ENCODE measurements at regions not wholly inside any gene's neighbourhood (a gene's known extent, or its start where the extent isn't known, plus 50 kb on each side); places are given as distances from the start of the nearest gene placed in this dataset.

DNA sequence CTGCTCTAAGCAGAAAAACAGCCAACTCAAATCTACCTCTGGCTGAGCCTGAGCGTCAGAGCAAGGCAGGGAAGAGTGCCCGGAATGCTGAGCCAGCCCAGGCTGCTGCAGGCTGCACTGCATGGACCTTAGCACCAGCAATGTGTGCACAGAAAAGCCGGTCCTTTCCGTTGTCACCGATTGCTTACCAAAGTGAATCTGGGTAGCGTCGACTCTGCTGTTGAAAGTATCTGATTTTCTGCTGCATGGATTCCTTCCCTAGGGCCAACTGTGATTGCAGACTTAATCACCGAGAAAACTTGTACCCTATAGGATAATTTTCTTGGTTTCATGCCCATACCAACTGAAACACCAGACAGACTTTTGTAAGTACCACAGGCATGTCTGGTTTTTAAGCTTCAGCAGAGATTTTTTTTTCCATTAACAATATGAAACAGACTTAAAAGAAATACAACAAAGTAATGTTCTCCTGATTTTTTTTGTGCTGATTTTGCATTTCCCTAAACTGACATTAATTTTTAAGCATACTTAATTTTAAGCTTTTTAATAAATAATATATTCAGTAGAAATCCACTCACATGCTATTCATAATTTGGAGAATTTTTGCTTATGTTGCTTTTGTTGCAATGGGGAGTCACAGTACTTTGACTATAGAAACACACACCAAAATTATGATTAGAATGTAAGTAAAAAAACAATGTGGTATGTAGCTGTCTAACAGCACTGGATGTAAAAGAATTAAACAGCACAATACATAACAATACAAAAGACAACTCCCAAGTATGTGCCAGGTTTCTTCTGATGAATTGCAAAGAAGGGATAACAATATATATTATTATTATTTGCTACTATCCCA lies 218.0 kb downstream of the THBS2 start:
- no peaks in the 10 kb centered on the region for H3K27me3 ChIP-seq (ENCODE audit: control insufficient read depth in 2 of 2, insufficient read depth in 1 of 2, low read length in 1 of 2)
- H3K9me3 ChIP-seq (ENCODE audit: control insufficient read depth in 2 of 2, insufficient read depth in 1 of 2, low read length in 1 of 2) = peaks cover 0 to 12% of the 10 kb centered on the region in 2 donors
- no peak for DNase-seq (ENCODE audit: low read depth in 6 of 9, low spot score in 9 of 9)
- H3K4me3 ChIP-seq (ENCODE audit: low read length in 2 of 2) = no peak overlapping the region
- WGBS = 90% methylated on average over 8 of the region's 8 CpGs
- no peaks in the 10 kb centered on the region for H3K36me3 ChIP-seq (ENCODE audit: control insufficient read depth in 2 of 2, insufficient read depth in 2 of 2, low read length in 1 of 2)
- no peak overlapping the region for H3K27ac ChIP-seq (ENCODE audit: low read depth in 1 of 2, low read length in 1 of 2)
- no peaks in the 10 kb centered on the region for H3K4me1 ChIP-seq (ENCODE audit: control insufficient read depth in 2 of 2, insufficient read depth in 2 of 2, low read length in 2 of 2)

DNA sequence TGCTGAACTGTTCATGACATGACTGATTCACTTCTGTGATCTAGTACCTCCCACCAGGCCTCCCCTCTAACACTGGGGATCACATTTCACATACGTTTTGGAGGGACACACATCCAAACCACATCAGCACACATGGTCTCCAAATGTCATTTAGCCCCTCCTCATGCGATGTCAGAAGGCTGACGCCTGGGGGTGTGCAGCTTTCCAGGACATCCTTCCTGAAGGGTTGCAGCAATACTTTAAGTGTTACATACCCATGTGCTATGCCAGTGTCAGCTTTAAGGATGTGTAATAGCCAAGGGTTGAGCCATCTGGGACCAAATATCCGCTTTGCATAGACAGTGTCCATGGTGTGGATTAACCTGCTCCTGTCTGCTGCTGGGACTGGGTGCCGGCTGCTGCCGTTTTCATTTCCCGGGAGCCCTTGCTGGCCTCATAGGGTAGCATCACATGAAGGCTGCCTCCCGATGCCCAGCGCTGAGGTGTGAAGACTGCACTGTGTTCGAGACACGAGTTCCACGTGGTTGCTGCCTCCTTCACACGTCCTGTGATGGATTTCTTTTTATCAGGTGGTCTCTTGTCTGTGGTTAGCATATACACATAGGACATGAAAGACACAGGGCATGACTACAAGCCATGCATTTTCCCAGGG lies 219.0 kb downstream of the THBS2 start:
- WGBS = 93% methylated on average over 13 of the region's 13 CpGs
- no peaks in the 10 kb centered on the region for H3K36me3 ChIP-seq (ENCODE audit: control insufficient read depth in 2 of 2, insufficient read depth in 2 of 2, low read length in 1 of 2)
- no peaks in the 10 kb centered on the region for H3K27me3 ChIP-seq (ENCODE audit: control insufficient read depth in 2 of 2, insufficient read depth in 1 of 2, low read length in 1 of 2)
- H3K27ac ChIP-seq (ENCODE audit: low read depth in 1 of 2, low read length in 1 of 2) = no peak overlapping the region
- H3K4me3 ChIP-seq (ENCODE audit: low read length in 2 of 2) = no peak overlapping the region
- peaks cover 0 to 12% of the 10 kb centered on the region in 2 donors for H3K9me3 ChIP-seq (ENCODE audit: control insufficient read depth in 2 of 2, insufficient read depth in 1 of 2, low read length in 1 of 2)
- DNase-seq (ENCODE audit: low read depth in 6 of 9, low spot score in 9 of 9) = no peak
- no peaks in the 10 kb centered on the region for H3K4me1 ChIP-seq (ENCODE audit: control insufficient read depth in 2 of 2, insufficient read depth in 2 of 2, low read length in 2 of 2)

DNA sequence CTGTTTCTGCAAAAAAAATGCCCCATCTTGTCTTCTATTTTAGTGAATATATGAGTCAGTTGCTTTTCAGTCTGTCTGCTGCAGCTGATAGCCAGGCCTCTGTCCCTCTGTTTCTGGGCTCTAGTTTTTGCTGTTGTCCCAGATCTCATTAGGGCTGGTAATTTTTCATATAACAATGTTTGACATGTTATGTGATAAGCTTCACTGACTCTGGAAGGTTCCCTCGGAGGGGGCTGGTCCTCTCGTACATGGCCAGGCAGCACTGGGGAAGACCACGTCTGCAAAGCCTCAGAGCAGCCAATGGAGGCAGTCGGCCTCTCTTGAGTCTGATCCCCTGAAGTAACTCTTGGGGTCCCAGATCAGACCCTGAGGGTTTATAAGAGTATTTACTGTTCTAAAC lies 223.8 kb downstream of the THBS2 start:
- DNase-seq (ENCODE audit: low read depth in 6 of 9, low spot score in 9 of 9) = no peak
- Histone ChIP-seq H3K27ac (ENCODE audit: low read depth in 1 of 2, low read length in 1 of 2) (no peak overlapping the region), H3K4me3 (ENCODE audit: low read length in 2 of 2) (no peak overlapping the region), H3K36me3 (ENCODE audit: control insufficient read depth in 2 of 2, insufficient read depth in 2 of 2, low read length in 1 of 2) (no peaks in the 10 kb centered on the region), H3K4me1 (ENCODE audit: control insufficient read depth in 2 of 2, insufficient read depth in 2 of 2, low read length in 2 of 2) (no peaks in the 10 kb centered on the region), H3K9me3 (ENCODE audit: control insufficient read depth in 2 of 2, insufficient read depth in 1 of 2, low read length in 1 of 2) (peaks cover 0 to 14% of the 10 kb centered on the region in 2 donors), H3K27me3 (ENCODE audit: control insufficient read depth in 2 of 2, insufficient read depth in 1 of 2, low read length in 1 of 2) (no peaks in the 10 kb centered on the region)
- 86% methylated on average over 4 of the region's 4 CpGs for WGBS

DNA sequence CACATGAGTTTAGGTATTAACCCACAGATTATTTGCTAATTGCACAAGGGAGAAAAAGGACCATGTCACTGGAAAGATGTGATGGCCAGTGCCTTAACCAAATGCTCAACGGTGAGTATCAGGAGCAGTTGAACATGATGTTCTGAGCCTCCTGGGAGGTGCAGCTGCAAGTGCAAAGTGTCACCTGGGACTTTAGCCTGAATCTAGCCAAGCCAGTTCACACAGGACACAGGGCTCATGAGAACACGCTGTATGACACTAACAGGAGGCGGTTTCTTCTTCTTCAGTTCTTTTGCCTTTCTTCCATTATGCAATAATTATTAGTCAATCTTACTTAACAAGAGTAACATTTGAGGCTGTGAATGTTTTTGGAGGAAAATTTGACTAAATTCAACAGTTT lies 225.3 kb downstream of the THBS2 start:
- Histone ChIP-seq H3K4me1 (ENCODE audit: control insufficient read depth in 2 of 2, insufficient read depth in 2 of 2, low read length in 2 of 2) (no peaks in the 10 kb centered on the region), H3K4me3 (ENCODE audit: low read length in 2 of 2) (no peak overlapping the region), H3K36me3 (ENCODE audit: control insufficient read depth in 2 of 2, insufficient read depth in 2 of 2, low read length in 1 of 2) (no peaks in the 10 kb centered on the region), H3K27me3 (ENCODE audit: control insufficient read depth in 2 of 2, insufficient read depth in 1 of 2, low read length in 1 of 2) (no peaks in the 10 kb centered on the region), H3K9me3 (ENCODE audit: control insufficient read depth in 2 of 2, insufficient read depth in 1 of 2, low read length in 1 of 2) (peaks cover 4 to 21% of the 10 kb centered on the region in 2 donors), H3K27ac (ENCODE audit: low read depth in 1 of 2, low read length in 1 of 2) (no peak overlapping the region)
- no peak for DNase-seq (ENCODE audit: low read depth in 6 of 9, low spot score in 9 of 9)
- WGBS = 97% methylated on average over 3 of the region's 3 CpGs

DNA sequence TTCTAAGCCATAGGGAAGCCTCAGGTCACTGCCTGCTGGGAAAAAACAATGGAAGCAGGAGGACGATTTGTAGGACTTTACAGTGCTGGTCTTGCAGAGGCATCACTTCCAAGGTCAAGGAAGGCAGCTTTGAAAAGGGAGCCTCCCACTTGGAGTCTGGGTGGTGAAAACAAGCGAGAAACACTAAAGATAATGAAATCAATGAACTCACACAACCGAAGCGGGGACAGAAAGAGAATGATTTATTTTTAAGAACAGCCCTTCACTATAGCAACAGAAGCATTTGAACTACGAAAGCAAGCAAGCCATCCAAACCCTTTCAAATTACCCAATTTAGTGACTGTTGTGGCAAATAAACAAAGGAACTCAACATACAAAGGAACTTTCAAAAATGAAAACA lies 227.5 kb downstream of the THBS2 start:
- peaks cover 4 to 29% of the 10 kb centered on the region in 2 donors for H3K9me3 ChIP-seq (ENCODE audit: control insufficient read depth in 2 of 2, insufficient read depth in 1 of 2, low read length in 1 of 2)
- no peaks in the 10 kb centered on the region for H3K4me1 ChIP-seq (ENCODE audit: control insufficient read depth in 2 of 2, insufficient read depth in 2 of 2, low read length in 2 of 2)
- H3K27ac ChIP-seq (ENCODE audit: low read depth in 1 of 2, low read length in 1 of 2) = no peak overlapping the region
- H3K27me3 ChIP-seq (ENCODE audit: control insufficient read depth in 2 of 2, insufficient read depth in 1 of 2, low read length in 1 of 2) = no peaks in the 10 kb centered on the region
- H3K4me3 ChIP-seq (ENCODE audit: low read length in 2 of 2) = no peak overlapping the region
- H3K36me3 ChIP-seq (ENCODE audit: control insufficient read depth in 2 of 2, insufficient read depth in 2 of 2, low read length in 1 of 2) = no peaks in the 10 kb centered on the region
- DNase-seq (ENCODE audit: low read depth in 6 of 9, low spot score in 9 of 9) = no peak
- WGBS = 93% methylated on average over 5 of the region's 5 CpGs

DNA sequence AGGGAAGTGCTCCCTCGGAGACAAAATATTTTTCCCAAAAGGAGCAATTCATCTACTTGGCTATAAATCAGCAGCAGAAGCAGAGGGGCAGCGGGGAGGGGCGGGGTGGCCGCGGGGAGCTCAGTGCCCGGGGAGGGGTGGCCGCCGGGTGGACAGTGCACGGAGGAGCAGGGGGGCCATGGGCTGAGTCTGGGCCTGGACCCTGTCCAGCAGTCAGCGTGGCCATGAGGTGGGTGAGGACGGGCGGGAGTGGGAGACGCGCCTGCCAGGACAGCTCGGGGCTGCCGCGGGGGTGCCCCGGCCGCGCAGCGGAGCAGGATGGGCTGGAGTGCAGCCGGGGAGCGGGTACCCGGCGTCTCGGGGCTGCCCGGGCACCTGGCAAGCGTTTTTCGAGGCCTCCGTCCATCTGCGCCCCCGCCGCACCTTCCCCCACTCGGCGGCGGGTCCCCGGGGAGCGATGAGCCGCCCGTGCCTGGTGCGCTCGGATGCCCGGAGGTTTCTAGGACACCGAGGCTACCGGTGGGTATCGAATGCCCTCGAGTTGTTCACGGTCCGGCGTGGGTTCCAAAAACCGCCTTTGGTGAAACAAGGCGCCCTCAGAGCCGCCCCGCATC lies 229.5 kb downstream of the THBS2 start:
- Histone ChIP-seq H3K9me3 (ENCODE audit: control insufficient read depth in 2 of 2, insufficient read depth in 1 of 2, low read length in 1 of 2) (peaks cover 4 to 29% of the 10 kb centered on the region in 2 donors), H3K4me1 (ENCODE audit: control insufficient read depth in 2 of 2, insufficient read depth in 2 of 2, low read length in 2 of 2) (no peaks in the 10 kb centered on the region), H3K27ac (ENCODE audit: low read depth in 1 of 2, low read length in 1 of 2) (no peak overlapping the region), H3K4me3 (ENCODE audit: low read length in 2 of 2) (no peak overlapping the region), H3K36me3 (ENCODE audit: control insufficient read depth in 2 of 2, insufficient read depth in 2 of 2, low read length in 1 of 2) (no peaks in the 10 kb centered on the region), H3K27me3 (ENCODE audit: control insufficient read depth in 2 of 2, insufficient read depth in 1 of 2, low read length in 1 of 2) (no peaks in the 10 kb centered on the region)
- WGBS = 99% methylated on average over 54 of the region's 54 CpGs
- no peak for DNase-seq (ENCODE audit: low read depth in 6 of 9, low spot score in 9 of 9)

DNA sequence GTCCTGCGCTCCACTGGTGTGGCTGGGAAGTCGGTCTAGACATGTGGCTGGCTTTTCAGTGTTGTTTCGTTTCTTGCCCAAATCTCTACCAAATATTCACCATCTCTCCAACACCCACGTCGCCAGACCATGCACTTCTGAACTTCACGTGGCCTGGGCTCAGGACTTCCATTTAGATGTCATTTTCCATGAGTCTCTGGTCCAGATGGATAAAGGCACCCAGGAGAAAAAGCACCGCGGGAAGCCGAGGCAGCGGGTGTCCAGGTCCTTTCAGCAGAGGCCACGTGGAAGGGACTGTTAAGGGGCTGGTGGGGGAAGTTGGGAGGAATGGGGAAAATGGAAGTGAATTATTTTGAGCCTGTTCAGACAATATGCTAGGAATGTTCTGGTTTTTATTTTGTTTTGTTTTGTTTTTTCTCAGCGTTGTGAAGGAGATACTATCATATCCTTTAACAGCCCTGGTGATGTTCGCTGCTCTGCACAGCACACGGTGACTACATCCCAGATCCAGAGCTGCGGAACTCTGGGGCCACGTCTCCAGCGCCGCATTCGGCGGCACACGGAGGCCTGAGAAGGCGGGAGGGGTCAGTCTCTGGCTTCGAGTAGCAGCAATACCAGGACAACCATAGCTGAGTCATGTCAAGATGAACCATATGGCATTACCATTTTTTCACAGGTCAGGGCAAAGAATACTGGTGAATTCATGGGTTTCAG lies 230.3 kb downstream of the THBS2 start:
- Histone ChIP-seq H3K27me3 (ENCODE audit: control insufficient read depth in 2 of 2, insufficient read depth in 1 of 2, low read length in 1 of 2) (no peaks in the 10 kb centered on the region), H3K36me3 (ENCODE audit: control insufficient read depth in 2 of 2, insufficient read depth in 2 of 2, low read length in 1 of 2) (no peaks in the 10 kb centered on the region), H3K4me3 (ENCODE audit: low read length in 2 of 2) (no peak overlapping the region), H3K27ac (ENCODE audit: low read depth in 1 of 2, low read length in 1 of 2) (no peak overlapping the region), H3K9me3 (ENCODE audit: control insufficient read depth in 2 of 2, insufficient read depth in 1 of 2, low read length in 1 of 2) (peaks cover 4 to 33% of the 10 kb centered on the region in 2 donors), H3K4me1 (ENCODE audit: control insufficient read depth in 2 of 2, insufficient read depth in 2 of 2, low read length in 2 of 2) (no peaks in the 10 kb centered on the region)
- DNase-seq (ENCODE audit: low read depth in 6 of 9, low spot score in 9 of 9) = no peak
- WGBS = 93% methylated on average over 23 of the region's 23 CpGs

DNA sequence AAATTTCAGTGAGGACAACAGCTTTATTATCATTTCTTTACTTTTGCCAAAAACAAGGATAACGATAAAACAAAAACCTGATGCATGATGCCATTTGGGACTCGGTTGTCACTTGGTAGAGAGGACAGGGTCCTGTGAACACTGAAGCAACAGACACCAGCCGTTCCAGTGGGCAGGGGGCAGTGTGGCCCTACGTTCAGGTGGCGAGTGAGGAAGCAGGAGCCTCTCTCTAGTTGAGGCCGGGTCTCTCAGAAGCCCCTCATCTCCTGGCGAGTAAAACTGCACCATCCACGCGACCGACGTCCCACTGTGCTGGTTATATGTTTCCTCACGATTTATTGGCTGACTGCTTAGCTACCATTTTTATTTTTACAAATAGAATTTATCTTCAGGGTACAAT lies 231.6 kb downstream of the THBS2 start:
- Histone ChIP-seq H3K9me3 (ENCODE audit: control insufficient read depth in 2 of 2, insufficient read depth in 1 of 2, low read length in 1 of 2) (peaks cover 4 to 39% of the 10 kb centered on the region in 2 donors), H3K4me3 (ENCODE audit: low read length in 2 of 2) (no peak overlapping the region), H3K27me3 (ENCODE audit: control insufficient read depth in 2 of 2, insufficient read depth in 1 of 2, low read length in 1 of 2) (no peaks in the 10 kb centered on the region), H3K4me1 (ENCODE audit: control insufficient read depth in 2 of 2, insufficient read depth in 2 of 2, low read length in 2 of 2) (no peaks in the 10 kb centered on the region), H3K36me3 (ENCODE audit: control insufficient read depth in 2 of 2, insufficient read depth in 2 of 2, low read length in 1 of 2) (no peaks in the 10 kb centered on the region), H3K27ac (ENCODE audit: low read depth in 1 of 2, low read length in 1 of 2) (no peak overlapping the region)
- no peak for DNase-seq (ENCODE audit: low read depth in 6 of 9, low spot score in 9 of 9)
- WGBS = 91% methylated on average over 12 of the region's 12 CpGs

DNA sequence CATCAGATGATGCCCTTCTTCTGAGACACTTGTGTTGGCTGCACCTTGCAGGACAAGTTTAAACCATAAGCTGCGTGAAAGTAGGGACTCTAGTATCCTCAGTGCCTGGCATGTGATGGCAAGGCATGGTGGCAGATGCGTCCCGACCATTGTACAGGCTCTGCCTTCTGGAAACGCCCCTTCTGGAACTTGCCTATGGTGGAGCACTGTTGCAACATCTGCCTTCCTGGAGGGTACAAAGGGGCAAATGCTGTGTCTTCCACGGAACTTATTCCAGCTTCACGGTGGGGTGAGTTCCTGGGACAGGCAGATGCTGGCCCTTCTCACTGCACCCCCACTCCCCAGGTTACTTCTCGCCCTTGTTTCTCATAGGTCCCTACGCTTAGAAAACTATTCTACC lies 232.8 kb downstream of the THBS2 start:
- no peaks in the 10 kb centered on the region for H3K4me1 ChIP-seq (ENCODE audit: control insufficient read depth in 2 of 2, insufficient read depth in 2 of 2, low read length in 2 of 2)
- H3K4me3 ChIP-seq (ENCODE audit: low read length in 2 of 2) = no peak overlapping the region
- no peaks in the 10 kb centered on the region for H3K27me3 ChIP-seq (ENCODE audit: control insufficient read depth in 2 of 2, insufficient read depth in 1 of 2, low read length in 1 of 2)
- no peaks in the 10 kb centered on the region for H3K36me3 ChIP-seq (ENCODE audit: control insufficient read depth in 2 of 2, insufficient read depth in 2 of 2, low read length in 1 of 2)
- WGBS = 93% methylated on average over 8 of the region's 8 CpGs
- no peak overlapping the region for H3K27ac ChIP-seq (ENCODE audit: low read depth in 1 of 2, low read length in 1 of 2)
- no peak for DNase-seq (ENCODE audit: low read depth in 6 of 9, low spot score in 9 of 9)
- H3K9me3 ChIP-seq (ENCODE audit: control insufficient read depth in 2 of 2, insufficient read depth in 1 of 2, low read length in 1 of 2) = peaks cover 4 to 39% of the 10 kb centered on the region in 2 donors

Data from thymus (tissue), 11 donors.